GM06990 (cell line): ENCODE measurements at regions not wholly inside any gene's neighbourhood (a gene's known extent, or its start where the extent isn't known, plus 50 kb on each side); places are given as distances from the start of the nearest gene placed in this dataset.

Experiments
- DNase-seq: peaks from one replicate; pipeline ENCODE4 v3.0.0-alpha.2; 2011; ENCODE audit not compliant: insufficient read length; ENCODE audit errors: extremely low read depth
- H3K27me3 ChIP-seq: replicated peaks from 2 replicates; pipeline ENCODE4 v1.6.0; 2011; ENCODE audit warnings: low read length; ENCODE audit not compliant: control insufficient read depth, insufficient read depth
- H3K36me3 ChIP-seq: 2 replicates; pipeline ENCODE4 v1.5.1; 2011; ENCODE audit warnings: low read length; ENCODE audit not compliant: control insufficient read depth, insufficient read depth
- H3K4me3 ChIP-seq: replicated peaks from 2 replicates; pipeline ENCODE4 v1.5.1; 2011; ENCODE audit warnings: low read depth, mild to moderate bottlenecking, control low read depth, low read length
- CTCF ChIP-seq: IDR thresholded peaks from 2 replicates; pipeline ENCODE4 v1.5.1; 2011; ENCODE audit warnings: low read length, control low read depth, mild to moderate bottlenecking, inconsistent platforms; ENCODE audit not compliant: insufficient read depth, poor library complexity, severe bottlenecking

GRCh38 chr7:41475801-41476459 is 227.0 kb downstream of the INHBA start:
- no peak for DNase-seq
- H3K27me3 ChIP-seq, result no peaks in the 10 kb centered on the region
- no peaks in the 10 kb centered on the region for H3K36me3 ChIP-seq
- H3K4me3 ChIP-seq, result no peak overlapping the region
- TF ChIP-seq CTCF, result no peak

- TF ChIP-seq CTCF, result no peak
- no peak for DNase-seq
- no peak overlapping the region for H3K4me3 ChIP-seq
Observed at GRCh38 chr7:41472427-41473125, 230.3 kb downstream of the INHBA start.

GRCh38 chr7:41470081-41470480 is 232.8 kb downstream of the INHBA start:
- TF ChIP-seq CTCF, result no peak
- H3K27me3 ChIP-seq, result no peaks in the 10 kb centered on the region
- H3K36me3 ChIP-seq, result no peaks in the 10 kb centered on the region
- DNase-seq, result no peak
- H3K4me3 ChIP-seq, result no peak overlapping the region

More at GRCh38 chr7:41472427-41473125, 230.3 kb downstream of the INHBA start:
- Histone ChIP-seq H3K27me3 (no peaks in the 10 kb centered on the region), H3K36me3 (no peaks in the 10 kb centered on the region)

GRCh38 chr7:41467596-41467995 is 235.3 kb downstream of the INHBA start:
- no peak for DNase-seq
- Histone ChIP-seq H3K4me3 (no peak overlapping the region), H3K36me3 (no peaks in the 10 kb centered on the region), H3K27me3 (no peaks in the 10 kb centered on the region)
- TF ChIP-seq CTCF, result no peak

- H3K4me3 ChIP-seq, result no peak overlapping the region
- no peak for DNase-seq
- TF ChIP-seq CTCF, result no peak
- H3K27me3 ChIP-seq, result no peaks in the 10 kb centered on the region
- H3K36me3 ChIP-seq, result no peaks in the 10 kb centered on the region
Observed at GRCh38 chr7:41466760-41467384, 236.0 kb downstream of the INHBA start.
